Fibroblast of skin of scalp (primary cell): ENCODE measurements at regions not wholly inside any gene's neighbourhood (a gene's known extent, or its start where the extent isn't known, plus 50 kb on each side); places are given as distances from the start of the nearest gene placed in this dataset.
"Not testable (repeated sequence)": the region's sequence is repeated elsewhere in the genome, so short reads cannot be mapped to it uniquely, and the experiment has no call there.

ENCODE experiments used
- DNase-seq: peaks from one replicate; pipeline ENCODE4 v3.0.0-alpha.2; 2013

- DNase-seq: not testable (repeated sequence)
Measured at GRCh38 chr6:60382771-60383170, 1903.3 kb downstream of the KHDRBS2 start.

GRCh38 chr6:60374078-60374477 is 1911.9 kb downstream of the KHDRBS2 start:
- not testable (repeated sequence) for DNase-seq

- DNase-seq: peak; percentile 1
Measured at GRCh38 chr6:60367800-60368199, 1918.2 kb downstream of the KHDRBS2 start.

- not testable (repeated sequence) for DNase-seq
Measured at GRCh38 chr6:60365901-60366300, 1920.1 kb downstream of the KHDRBS2 start.

- DNase-seq: not testable (repeated sequence)
Measured at GRCh38 chr6:60342411-60343008, 1943.5 kb downstream of the KHDRBS2 start.

GRCh38 chr6:60338328-60339071 is 1947.5 kb downstream of the KHDRBS2 start:
- not testable (repeated sequence) for DNase-seq

- not testable (repeated sequence) for DNase-seq
Measured at GRCh38 chr6:60335124-60335523, 1950.9 kb downstream of the KHDRBS2 start.

GRCh38 chr6:60333708-60334107 is 1952.3 kb downstream of the KHDRBS2 start:
- DNase-seq: not testable (repeated sequence)

GRCh38 chr6:60308939-60309338 is 1977.1 kb downstream of the KHDRBS2 start:
- not testable (repeated sequence) for DNase-seq
